Dermis blood vessel endothelial cell (primary cell): ENCODE measurements at regions not wholly inside any gene's neighbourhood (a gene's known extent, or its start where the extent isn't known, plus 50 kb on each side); places are given as distances from the start of the nearest gene placed in this dataset.

Source experiments
- DNase-seq: peaks from one replicate; pipeline ENCODE4 v3.0.0; 2010

GRCh38 chr14:39847852-39848251, 415.6 kb upstream of the FBXO33 start:
- DNase-seq: no peak

DNA sequence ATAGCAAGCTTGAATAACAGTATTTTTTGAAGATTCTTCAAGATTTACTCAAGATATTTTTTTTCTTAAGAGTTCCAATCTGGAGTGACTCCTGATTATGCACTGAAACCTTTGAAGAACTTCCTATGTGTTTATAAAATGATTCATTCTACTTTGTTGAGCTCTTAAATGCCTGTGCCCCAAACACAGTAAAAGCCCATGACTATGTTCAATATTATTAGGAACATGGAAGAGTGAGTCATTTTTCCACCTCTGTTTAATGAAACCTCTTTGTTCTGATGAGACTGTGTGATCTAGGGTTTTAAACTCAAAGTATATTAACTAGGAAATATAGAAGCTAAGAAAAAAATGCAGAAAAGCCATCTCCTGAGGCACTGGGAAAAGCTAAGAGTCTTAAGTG, 415.0 kb upstream of the FBXO33 start:
- no peak for DNase-seq

DNA sequence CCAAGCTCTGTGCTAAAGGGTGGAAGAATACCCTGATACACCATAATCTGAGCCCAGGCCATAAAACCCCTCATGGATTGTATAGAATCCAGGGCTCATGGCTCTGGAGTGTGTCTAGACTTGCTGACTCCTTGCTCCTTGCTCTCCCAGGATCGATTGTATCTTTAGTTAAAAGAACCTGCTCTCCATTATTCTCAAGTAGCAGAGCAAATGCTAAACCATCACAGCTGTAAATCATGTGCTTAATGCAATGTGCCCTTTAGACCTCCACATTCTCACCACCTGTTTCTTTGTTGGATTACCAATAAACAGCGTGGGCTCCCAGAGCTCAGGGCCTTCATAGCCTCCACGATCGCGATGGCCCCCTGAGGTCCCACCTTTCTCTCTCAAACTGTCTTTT, 411.6 kb upstream of the FBXO33 start:
- no peak for DNase-seq

- no peak for DNase-seq
These were observed 408.9 kb upstream of the FBXO33 start for GRCh38 chr14:39841088-39841487.

GRCh38 chr14:39827901-39828655, 395.8 kb upstream of the FBXO33 start:
- DNase-seq: no peak

DNA sequence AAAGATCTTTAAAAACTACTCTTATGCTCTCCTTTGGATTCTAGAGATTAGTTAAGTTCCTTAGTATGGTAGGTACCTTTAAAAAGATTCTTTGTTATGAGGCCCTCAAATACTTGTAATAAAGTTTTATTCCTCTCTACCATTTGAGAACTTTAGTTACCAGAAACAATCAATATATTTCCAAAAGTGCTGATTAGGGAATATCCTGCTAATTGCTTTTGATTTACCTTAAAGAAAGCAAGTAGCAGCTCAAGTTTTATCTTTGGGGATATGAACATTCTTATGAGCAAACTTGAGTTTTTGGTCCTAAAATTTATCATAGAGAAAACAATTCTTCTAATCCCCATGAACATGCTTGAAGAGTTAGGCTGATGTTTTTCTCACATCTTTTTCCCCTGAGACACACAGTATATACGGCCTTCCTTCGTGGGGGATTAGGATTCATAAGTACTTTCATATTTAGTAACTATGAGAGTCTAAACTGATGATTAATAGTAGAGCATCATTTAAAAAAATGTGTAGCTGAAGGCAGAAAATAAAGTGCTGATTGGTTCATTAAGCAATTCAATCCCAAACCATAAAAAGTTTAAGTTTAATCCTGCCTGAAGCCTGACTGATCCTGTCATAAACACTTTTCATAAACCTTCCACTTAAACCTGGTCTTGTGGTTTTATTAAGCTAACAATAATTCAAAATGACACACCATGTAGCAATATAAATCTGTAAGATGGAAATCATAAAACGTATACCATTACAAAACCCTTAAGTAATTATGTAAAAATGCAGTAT, 380.5 kb upstream of the FBXO33 start:
- DNase-seq: no peak

DNA sequence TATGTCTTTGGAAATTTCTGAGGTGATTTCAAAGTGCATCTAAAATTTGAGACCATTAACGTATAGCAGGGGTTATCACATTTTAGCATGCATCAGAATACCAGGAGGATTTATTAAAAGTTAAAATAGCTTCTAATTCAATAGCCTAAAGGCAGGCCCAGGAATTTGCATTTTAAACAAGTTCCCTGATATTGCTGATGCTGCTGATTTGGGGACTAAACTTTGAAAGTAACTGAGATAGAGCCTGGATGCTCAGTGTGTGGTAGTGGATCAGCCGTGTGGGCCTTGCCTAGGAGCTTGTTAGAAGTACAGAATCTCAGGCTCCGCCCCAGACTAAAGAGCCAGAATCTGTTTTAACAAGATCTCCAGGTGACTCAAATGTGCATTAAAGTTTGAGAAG, 375.0 kb upstream of the FBXO33 start:
- DNase-seq: no peak

- no peak for DNase-seq
These were observed 352.2 kb upstream of the FBXO33 start for GRCh38 chr14:39784461-39784860.

GRCh38 chr14:39781466-39781865, 349.2 kb upstream of the FBXO33 start:
- DNase-seq: no peak

GRCh38 chr14:39773387-39774126, 341.3 kb upstream of the FBXO33 start:
- no peak for DNase-seq

GRCh38 chr14:39772627-39773026, 340.4 kb upstream of the FBXO33 start:
- no peak for DNase-seq

DNA sequence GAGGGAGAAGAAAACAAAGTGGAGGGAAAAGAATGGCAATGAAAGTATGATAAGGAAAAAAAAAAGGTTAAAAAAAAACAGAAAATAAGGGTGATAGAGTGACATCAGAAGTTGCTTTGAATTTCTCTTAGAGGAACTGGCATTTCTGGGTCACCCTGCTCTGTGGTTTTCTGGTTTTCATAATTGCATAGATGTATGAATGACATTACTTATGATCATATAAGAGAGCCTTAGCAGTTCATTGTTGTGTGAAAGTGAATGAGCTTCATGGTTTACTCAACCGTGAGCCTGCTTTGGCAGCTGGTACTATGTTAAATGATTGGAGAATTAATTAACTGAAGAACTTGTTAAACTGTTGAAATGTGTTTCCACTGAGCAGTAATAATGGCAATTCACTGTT, 336.4 kb upstream of the FBXO33 start:
- DNase-seq: no peak

DNA sequence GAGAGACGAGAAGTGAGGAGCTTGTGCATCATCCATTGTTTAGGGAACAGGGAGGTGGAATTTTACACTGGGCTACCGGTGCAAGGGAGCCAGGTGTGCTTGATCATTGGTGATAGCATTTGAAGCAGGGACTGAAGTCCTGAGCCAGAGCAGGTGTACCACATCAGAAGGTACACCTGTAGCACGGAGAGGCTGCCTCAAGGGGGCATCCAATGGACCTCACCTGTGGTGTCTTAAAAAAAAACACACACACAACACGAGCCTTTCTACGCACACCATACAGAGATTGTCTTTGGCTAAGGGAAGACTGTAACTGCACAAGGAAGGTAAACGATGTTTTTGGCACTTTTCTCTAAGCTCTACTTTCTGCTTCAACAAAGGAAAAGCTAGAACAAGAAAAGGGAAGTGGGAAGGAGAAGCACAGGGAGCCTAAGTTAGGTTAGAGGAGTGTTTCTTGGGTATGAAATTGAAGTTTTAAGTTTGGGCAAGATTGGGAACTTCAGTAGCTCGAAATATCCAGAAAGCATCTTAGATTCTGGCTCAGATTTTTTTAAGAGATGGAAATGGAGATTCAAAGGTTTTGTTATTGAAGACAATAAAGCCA, 334.3 kb upstream of the FBXO33 start:
- DNase-seq: no peak

DNA sequence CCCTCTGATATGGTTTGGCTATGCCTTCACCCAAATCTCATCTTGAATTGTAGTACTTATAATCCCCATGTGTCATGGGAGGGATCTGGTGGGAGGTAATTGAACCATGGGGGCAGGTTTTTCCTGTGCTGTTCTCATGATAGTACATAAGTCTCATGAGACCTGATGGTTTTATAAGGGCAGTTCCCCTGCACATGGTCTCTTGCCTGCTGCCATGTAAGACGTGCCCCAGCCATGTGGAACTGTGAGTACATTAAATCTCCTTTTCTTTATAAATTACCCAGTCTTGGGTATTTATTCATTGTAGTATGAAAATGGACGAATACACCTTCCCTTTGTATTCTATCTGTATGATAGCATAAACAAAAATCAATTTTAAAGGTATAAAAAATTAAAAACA, 333.4 kb upstream of the FBXO33 start:
- DNase-seq: no peak

GRCh38 chr14:39763402-39763890, 331.2 kb upstream of the FBXO33 start:
- DNase-seq: no peak

DNA sequence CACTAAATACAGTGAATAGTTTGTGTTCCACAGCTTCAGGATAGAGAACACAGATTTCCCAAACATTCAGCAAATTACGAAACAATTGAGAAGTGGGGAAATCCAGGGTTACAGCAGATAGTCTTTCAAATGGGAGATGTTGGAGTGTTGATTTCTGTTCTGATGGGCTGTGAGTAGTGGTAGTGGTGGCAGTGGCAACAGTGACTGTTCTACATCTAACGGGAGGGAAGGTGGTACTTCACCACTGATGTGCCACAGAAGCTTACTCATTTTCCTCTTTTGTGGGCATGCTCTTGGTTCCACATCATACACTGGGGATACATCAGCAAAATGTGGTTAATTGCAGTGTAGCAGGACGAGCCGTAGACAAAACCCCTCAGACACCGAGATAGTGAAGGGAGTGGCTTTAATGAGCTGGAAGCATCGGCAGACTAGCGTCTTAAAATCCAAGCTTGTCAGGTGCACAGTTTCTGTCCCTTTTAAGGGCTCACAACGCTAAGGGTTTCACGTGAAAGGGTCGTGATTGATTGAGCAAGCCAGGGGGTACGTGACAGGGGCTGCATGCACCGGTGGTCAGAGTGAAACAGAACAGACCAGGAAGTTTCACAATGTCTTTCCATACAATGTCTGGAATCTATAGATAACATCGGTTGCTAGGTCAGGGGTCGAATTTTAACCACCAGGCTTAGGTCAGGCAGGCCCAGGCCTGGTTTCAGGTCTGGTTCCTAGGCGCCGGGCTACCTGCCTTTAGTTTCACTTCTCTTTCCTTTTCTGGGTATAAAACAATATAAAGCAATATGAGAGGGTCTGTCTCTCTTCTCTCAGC, 330.6 kb upstream of the FBXO33 start:
- DNase-seq: no peak

GRCh38 chr14:39755269-39755878, 323.1 kb upstream of the FBXO33 start:
- DNase-seq: no peak

DNA sequence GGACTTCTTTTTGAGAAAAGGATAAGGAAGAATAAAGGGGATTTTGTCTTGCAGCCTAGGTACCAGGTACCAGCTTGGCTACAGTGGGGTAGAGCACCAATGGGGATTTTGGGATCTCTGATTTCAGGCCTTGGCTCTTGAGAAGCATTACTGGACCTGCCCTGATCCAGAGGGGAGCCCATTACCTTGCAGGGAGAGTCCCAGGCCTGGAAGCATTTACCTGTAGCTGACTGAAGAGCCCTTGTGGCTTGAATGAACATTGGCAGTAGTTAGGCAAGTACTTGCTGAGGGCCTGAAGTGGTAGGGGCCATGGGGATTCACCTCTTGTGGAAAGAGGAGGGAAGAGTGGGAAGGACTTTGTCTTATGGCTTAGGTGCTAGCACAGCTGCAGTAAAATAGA, 308.2 kb upstream of the FBXO33 start:
- no peak for DNase-seq

DNA sequence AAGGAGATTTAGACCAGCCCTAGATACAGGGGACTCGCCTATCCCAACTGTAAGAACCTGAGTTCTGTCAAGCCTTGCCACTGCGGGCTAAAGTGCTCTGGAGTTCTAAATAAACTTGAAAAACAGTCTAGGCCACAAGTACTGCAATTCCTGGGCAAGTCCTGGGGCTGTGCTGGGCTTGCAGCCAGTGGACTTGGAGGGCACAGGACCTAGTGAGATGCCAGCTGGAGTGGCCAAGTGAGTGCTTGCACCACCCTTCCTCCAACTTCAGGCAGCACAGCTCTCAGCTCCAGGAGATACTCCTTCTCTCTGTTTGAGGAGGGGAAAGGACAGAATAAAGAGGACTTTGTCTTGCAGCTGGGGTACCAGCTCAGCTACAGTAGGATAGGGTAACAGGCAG, 307.6 kb upstream of the FBXO33 start:
- no peak for DNase-seq

DNA sequence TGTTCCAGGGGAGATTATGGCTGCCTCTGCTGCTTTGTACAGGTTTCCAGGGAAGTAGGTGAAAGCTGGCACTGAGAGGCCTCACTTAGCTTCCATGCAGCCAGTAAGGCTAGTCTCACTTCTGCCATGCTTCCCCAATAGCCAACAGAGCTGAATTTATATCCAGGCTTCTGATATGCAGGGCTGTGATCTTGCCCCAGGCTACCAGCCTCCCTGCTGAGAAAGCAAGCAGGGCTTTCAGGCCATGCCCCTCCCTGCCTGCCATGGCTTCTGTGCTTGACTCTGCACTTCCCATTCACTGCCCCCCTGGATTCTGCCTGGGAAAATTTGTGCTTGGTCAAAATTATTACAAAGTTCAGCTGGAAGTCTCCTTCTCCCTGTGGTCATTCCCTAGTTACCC, 302.1 kb upstream of the FBXO33 start:
- DNase-seq: no peak

GRCh38 chr14:39733741-39734140, 301.5 kb upstream of the FBXO33 start:
- DNase-seq: no peak

GRCh38 chr14:39731912-39732311, 299.7 kb upstream of the FBXO33 start:
- no peak for DNase-seq
